ENCODE measurements at regions not wholly inside any gene's neighbourhood (a gene's known extent, or its start where the extent isn't known, plus 50 kb on each side); places are given as distances from the start of the nearest gene placed in this dataset.
A peak's percentile ranks its signal among the peaks of the same experiment; 100 is the strongest.

DNA sequence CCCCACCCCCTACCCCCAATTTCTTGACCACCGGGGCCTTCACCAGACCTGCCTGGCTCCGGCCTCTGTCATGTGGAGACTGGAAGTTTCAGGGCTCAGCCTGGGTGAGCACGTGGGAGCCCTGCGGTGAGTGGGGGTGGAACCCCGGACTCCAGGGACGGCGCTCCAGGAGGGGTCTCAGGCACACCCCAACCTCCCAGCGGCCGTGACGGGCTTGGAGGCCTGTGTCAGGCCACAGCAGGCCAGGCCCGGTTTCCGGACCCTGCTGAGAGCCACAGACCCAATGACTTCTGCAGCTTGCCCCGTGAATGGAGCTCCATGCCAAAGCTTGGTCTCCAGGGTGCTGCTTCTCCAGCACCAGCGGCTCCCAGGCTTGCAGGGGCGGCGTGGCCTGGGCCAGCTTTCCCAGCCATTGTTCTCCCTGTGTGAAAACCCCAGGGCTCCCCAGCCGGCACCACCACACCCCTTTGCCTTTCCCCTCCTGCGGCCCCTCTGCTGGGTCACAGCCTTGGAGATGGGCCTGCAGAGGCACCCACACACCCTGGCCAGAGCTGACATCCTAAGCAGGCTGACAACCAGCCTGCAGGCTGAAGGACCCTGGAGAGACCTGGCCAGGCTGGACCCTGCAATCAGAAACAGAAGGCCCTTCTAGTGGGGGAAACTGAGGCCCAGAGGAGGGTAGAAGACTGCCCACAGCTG is 186.2 kb upstream of the C14orf180 start:
- Mint-ChIP-seq H3K27me3 (ENCODE audit: low read depth in 3 of 3) (peaks cover 18 to 31% (median 24%) of the 10 kb centered on the region in 3 donors), H3K36me3 (no peaks in the 10 kb centered on the region), H3K4me3 (peak overlapping the region in 1 of 2 donors; percentile 71), H3K9me3 (peaks cover 12 to 20% (median 18%) of the 10 kb centered on the region in 7 donors), H3K27ac (no peak overlapping the region), H3K4me1 (peaks cover 20% of the 10 kb centered on the region)
- Histone ChIP-seq H3K4me1 (ENCODE audit: control insufficient read depth in 1 of 2, insufficient read depth in 2 of 2, low read length in 2 of 2) (peaks cover 7 to 13% of the 10 kb centered on the region in 2 donors), H3K36me3 (replicated peaks in 1 of 2; ENCODE audit: control insufficient read depth in 1 of 2, insufficient read depth in 2 of 2, low read length in 2 of 2) (no peaks in the 10 kb centered on the region), H2AFZ (ENCODE audit: insufficient read depth, low read depth, low read length, poor library complexity, severe bottlenecking) (peak overlapping the region; percentile 29), H3K4me2 (replicated peaks; ENCODE audit: extremely low read depth, low read length, poor library complexity, severe bottlenecking) (no peak overlapping the region), H3K4me3 (replicated peaks in 1 of 3; ENCODE audit: low read depth in 2 of 3, low read length in 3 of 3) (no peak overlapping the region), H3K27ac (ENCODE audit: low read depth in 1 of 2, low read length in 2 of 2) (no peak overlapping the region), H3K27me3 (ENCODE audit: control insufficient read depth in 2 of 2, insufficient read depth in 2 of 2, low read length in 2 of 2) (no peaks in the 10 kb centered on the region), H3K79me2 (ENCODE audit: insufficient read depth, low read length) (no peaks in the 10 kb centered on the region), H4K20me1 (ENCODE audit: insufficient read depth, low read length) (no peaks in the 10 kb centered on the region), H3K9me3 (replicated peaks in 1 of 2; ENCODE audit: control insufficient read depth in 1 of 2, insufficient read depth in 1 of 2, low read length in 2 of 2) (peaks cover 11 to 18% of the 10 kb centered on the region in 2 donors), H3K9ac (ENCODE audit: insufficient read depth, low read length, poor library complexity, severe bottlenecking) (no peak overlapping the region)
- 73% methylated on average over 14 of the region's 18 CpGs for WGBS (ENCODE audit: insufficient coverage)
- intact Hi-C loops (cut with micrococcal nuclease) = no loop called here
- no peak for DNase-seq
- TF ChIP-seq, protein P1, sequence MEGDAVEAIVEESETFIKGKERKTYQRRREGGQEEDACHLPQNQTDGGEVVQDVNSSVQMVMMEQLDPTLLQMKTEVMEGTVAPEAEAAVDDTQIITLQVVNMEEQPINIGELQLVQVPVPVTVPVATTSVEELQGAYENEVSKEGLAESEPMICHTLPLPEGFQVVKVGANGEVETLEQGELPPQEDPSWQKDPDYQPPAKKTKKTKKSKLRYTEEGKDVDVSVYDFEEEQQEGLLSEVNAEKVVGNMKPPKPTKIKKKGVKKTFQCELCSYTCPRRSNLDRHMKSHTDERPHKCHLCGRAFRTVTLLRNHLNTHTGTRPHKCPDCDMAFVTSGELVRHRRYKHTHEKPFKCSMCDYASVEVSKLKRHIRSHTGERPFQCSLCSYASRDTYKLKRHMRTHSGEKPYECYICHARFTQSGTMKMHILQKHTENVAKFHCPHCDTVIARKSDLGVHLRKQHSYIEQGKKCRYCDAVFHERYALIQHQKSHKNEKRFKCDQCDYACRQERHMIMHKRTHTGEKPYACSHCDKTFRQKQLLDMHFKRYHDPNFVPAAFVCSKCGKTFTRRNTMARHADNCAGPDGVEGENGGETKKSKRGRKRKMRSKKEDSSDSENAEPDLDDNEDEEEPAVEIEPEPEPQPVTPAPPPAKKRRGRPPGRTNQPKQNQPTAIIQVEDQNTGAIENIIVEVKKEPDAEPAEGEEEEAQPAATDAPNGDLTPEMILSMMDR (IDR thresholded peaks at IDR 0.05) = no peak

DNA sequence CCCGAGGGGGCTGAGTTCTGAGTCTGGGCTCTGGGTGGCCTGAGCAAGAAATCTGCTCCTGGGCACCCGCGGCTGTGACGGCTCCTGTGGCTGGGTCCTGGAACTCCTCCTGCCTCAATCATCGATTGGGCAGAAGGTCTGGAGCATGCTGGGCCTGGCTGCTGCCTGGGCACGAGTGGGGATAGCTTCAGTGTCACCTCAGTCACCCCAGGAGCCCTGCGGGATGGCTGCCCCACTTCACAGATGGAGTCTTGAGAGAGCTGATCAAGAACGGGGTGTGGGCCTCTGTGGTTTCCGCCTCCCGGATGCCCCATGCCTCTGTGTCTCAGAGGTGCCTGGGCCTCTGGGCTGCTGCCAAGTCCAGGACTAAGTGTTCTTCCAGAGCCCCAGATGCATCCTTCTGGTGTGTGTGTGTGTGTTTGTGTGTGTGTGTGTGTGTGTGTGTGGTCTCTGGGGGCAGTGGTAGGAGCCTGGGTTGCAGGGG is 185.6 kb upstream of the C14orf180 start:
- Mint-ChIP-seq H3K36me3 (no peaks in the 10 kb centered on the region), H3K4me3 (peak overlapping the region in 1 of 2 donors; percentile 71), H3K4me1 (peaks cover 20% of the 10 kb centered on the region), H3K27me3 (ENCODE audit: low read depth in 3 of 3) (peaks cover 18 to 31% (median 24%) of the 10 kb centered on the region in 3 donors), H3K27ac (peak overlapping the region in 1 of 7 donors; percentile 24), H3K9me3 (peaks cover 15 to 26% (median 23%) of the 10 kb centered on the region in 7 donors)
- WGBS (ENCODE audit: insufficient coverage) = 5% methylated on average over 10 of the region's 10 CpGs
- Histone ChIP-seq H2AFZ (ENCODE audit: insufficient read depth, low read depth, low read length, poor library complexity, severe bottlenecking) (peak overlapping the region; percentile 29), H3K9me3 (replicated peaks in 1 of 2; ENCODE audit: control insufficient read depth in 1 of 2, insufficient read depth in 1 of 2, low read length in 2 of 2) (peaks cover 11 to 23% of the 10 kb centered on the region in 2 donors), H3K27ac (ENCODE audit: low read depth in 1 of 2, low read length in 2 of 2) (no peak overlapping the region), H4K20me1 (ENCODE audit: insufficient read depth, low read length) (no peaks in the 10 kb centered on the region), H3K4me1 (ENCODE audit: control insufficient read depth in 1 of 2, insufficient read depth in 2 of 2, low read length in 2 of 2) (peaks cover 7 to 13% of the 10 kb centered on the region in 2 donors), H3K4me2 (replicated peaks; ENCODE audit: extremely low read depth, low read length, poor library complexity, severe bottlenecking) (no peak overlapping the region), H3K79me2 (ENCODE audit: insufficient read depth, low read length) (no peaks in the 10 kb centered on the region), H3K27me3 (ENCODE audit: control insufficient read depth in 2 of 2, insufficient read depth in 2 of 2, low read length in 2 of 2) (no peaks in the 10 kb centered on the region), H3K36me3 (replicated peaks in 1 of 2; ENCODE audit: control insufficient read depth in 1 of 2, insufficient read depth in 2 of 2, low read length in 2 of 2) (no peaks in the 10 kb centered on the region), H3K9ac (ENCODE audit: insufficient read depth, low read length, poor library complexity, severe bottlenecking) (no peak overlapping the region), H3K4me3 (replicated peaks in 1 of 3; ENCODE audit: low read depth in 2 of 3, low read length in 3 of 3) (no peak overlapping the region)
- intact Hi-C loops (cut with micrococcal nuclease) = no loop called here
- TF ChIP-seq, protein P1 (IDR thresholded peaks at IDR 0.05) = no peak
- DNase-seq = no peak

All from CD14-positive monocyte (primary cell).